ENCODE measurements at regions not wholly inside any gene's neighbourhood (a gene's known extent, or its start where the extent isn't known, plus 50 kb on each side); places are given as distances from the start of the nearest gene placed in this dataset.
A peak's percentile ranks its signal among the peaks of the same experiment; 100 is the strongest.

DNA sequence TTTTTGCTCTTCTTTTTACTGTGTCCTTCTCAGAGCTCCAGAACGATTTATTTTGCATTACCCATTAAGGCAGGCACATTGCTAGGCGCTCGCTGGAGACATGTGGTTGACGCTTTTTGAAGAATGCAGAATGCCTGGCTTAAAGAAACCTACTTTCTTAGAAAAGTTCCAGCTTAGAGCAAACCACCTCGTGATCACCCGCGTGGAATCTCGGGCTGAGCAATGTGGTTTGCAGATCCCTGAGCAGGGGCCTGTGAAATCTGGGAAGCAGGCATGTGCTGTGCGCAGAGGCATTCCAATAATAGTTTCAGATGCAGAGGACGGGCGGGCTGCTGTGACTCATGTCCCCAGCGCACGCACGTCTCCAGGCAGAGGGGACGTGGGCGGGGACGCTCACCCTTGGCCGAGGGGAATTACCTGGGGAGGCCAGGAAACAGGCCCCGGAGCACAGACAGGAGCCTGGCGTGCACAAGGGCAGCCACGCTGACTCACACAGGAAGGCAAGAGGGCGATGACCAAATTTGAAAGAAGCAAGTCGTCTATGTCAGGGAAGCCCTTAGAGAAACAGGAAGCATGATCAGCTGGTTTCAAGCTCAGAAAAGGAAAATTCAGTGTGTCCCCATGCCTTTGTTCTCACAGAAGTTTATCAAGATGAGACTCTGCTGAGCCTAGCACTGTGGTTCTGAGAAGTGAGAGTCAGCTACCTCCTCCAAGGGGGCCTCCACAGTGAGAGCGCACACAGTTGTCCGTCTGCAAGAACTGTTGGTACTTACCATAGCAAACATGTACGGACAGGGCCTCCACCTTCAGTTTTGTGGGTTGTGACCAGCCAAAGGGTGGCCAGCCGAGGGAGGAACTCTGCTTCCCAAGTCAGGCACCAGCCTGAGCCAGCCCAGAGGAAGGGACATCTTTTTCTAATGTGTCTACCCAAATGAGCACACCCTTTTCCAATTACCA, 218.6 kb downstream of the PIK3R1 start:
- peak; percentile 90 to 97 for DNase-seq (ENCODE audit: low spot score in 2 of 2)
- no peak overlapping the region for H3K4me3 ChIP-seq (ENCODE audit: low read depth, poor library complexity, severe bottlenecking)
- WGBS, 2 donors: 15 to 18% methylated on average over 23 to 27 of the region's 27 CpGs
- TF ChIP-seq, protein P1, sequence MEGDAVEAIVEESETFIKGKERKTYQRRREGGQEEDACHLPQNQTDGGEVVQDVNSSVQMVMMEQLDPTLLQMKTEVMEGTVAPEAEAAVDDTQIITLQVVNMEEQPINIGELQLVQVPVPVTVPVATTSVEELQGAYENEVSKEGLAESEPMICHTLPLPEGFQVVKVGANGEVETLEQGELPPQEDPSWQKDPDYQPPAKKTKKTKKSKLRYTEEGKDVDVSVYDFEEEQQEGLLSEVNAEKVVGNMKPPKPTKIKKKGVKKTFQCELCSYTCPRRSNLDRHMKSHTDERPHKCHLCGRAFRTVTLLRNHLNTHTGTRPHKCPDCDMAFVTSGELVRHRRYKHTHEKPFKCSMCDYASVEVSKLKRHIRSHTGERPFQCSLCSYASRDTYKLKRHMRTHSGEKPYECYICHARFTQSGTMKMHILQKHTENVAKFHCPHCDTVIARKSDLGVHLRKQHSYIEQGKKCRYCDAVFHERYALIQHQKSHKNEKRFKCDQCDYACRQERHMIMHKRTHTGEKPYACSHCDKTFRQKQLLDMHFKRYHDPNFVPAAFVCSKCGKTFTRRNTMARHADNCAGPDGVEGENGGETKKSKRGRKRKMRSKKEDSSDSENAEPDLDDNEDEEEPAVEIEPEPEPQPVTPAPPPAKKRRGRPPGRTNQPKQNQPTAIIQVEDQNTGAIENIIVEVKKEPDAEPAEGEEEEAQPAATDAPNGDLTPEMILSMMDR (IDR thresholded peaks at IDR 0.05): no peak
- TF ChIP-seq POLR2A (IDR thresholded peaks at IDR 0.05): no peak
- intact Hi-C loops (cut with DNase I; ENCODE audit: low total_unique reads): no loop called here

- intact Hi-C loops (cut with DNase I; ENCODE audit: low total_unique reads): no loop called here
- no peak overlapping the region for H3K4me3 ChIP-seq (ENCODE audit: low read depth, poor library complexity, severe bottlenecking)
- 67 to 85% methylated on average over 1 of the region's 1 CpG for WGBS, 2 donors
- TF ChIP-seq, protein P1 (IDR thresholded peaks at IDR 0.05): no peak
- no peak for TF ChIP-seq POLR2A (IDR thresholded peaks at IDR 0.05)
- no peak for DNase-seq (ENCODE audit: low spot score in 2 of 2)
Observed at GRCh38 chr5:68435611-68436010, 220.1 kb downstream of the PIK3R1 start.

GRCh38 chr5:68436686-68437520, 221.3 kb downstream of the PIK3R1 start:
- WGBS, 2 donors: 94 to 96% methylated on average over 3 of the region's 3 CpGs
- intact Hi-C loops (cut with DNase I; ENCODE audit: low total_unique reads): no loop called here
- no peak overlapping the region for H3K4me3 ChIP-seq (ENCODE audit: low read depth, poor library complexity, severe bottlenecking)
- no peak for DNase-seq (ENCODE audit: low spot score in 2 of 2)
- TF ChIP-seq, protein P1 (IDR thresholded peaks at IDR 0.05): no peak
- no peak for TF ChIP-seq POLR2A (IDR thresholded peaks at IDR 0.05)

DNA sequence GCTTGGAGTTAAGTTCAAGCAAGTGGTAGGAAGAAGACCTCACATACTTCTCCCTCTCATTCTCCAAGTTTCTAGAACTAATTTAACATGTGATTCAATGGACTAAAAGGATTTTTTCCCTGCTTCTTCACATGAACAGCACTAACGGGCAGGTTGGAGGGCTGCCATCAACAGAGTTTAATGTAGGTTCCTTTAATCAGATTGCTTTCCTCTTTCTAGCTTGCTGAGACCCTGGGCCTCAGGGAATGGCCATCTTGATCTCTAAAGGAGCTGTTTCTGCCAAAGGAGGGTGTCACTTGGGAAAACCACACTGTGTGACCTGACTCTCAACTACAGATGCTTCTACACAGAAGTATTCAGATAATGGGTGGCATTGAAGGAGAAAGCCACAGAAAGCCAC, 223.3 kb downstream of the PIK3R1 start:
- WGBS, 2 donors: 30 to 41% methylated on average over 1 of the region's 1 CpG
- intact Hi-C loops (cut with DNase I; ENCODE audit: low total_unique reads): no loop called here
- TF ChIP-seq, protein P1 (IDR thresholded peaks at IDR 0.05): no peak
- no peak for TF ChIP-seq POLR2A (IDR thresholded peaks at IDR 0.05)
- H3K4me3 ChIP-seq (ENCODE audit: low read depth, poor library complexity, severe bottlenecking): no peak overlapping the region
- no peak for DNase-seq (ENCODE audit: low spot score in 2 of 2)

- intact Hi-C loops (cut with DNase I; ENCODE audit: low total_unique reads): no loop called here
- WGBS, 2 donors: 95 to 96% methylated on average over 2 of the region's 2 CpGs
- no peak for DNase-seq (ENCODE audit: low spot score in 2 of 2)
Observed at GRCh38 chr5:68440245-68440644, 224.7 kb downstream of the PIK3R1 start.

More at GRCh38 chr5:68440245-68440644, 224.7 kb downstream of the PIK3R1 start:
- H3K4me3 ChIP-seq (ENCODE audit: low read depth, poor library complexity, severe bottlenecking): no peak overlapping the region
- TF ChIP-seq, protein P1 (IDR thresholded peaks at IDR 0.05): no peak
- no peak for TF ChIP-seq POLR2A (IDR thresholded peaks at IDR 0.05)

Measured in lower leg skin (tissue), 4 donors.